Loucy (cell line): ENCODE measurements at regions not wholly inside any gene's neighbourhood (a gene's known extent, or its start where the extent isn't known, plus 50 kb on each side); places are given as distances from the start of the nearest gene placed in this dataset.

ENCODE experiments used
- CTCF ChIP-seq: fragments of 200-600 bp; sonication (generic); conservative IDR thresholded peaks from 2 replicates; pipeline ENCODE4 v1.5.1; 2014; ENCODE audit warnings: mild to moderate bottlenecking, antibody characterized with exemption, low read length
- EZH2phosphoT487 ChIP-seq: fragments of 200-600 bp; IDR thresholded peaks from 2 replicates; pipeline ENCODE4 v1.6.1; 2018; ENCODE audit warnings: antibody characterized with exemption, mild to moderate bottlenecking, moderate library complexity, borderline replicate concordance

GRCh38 chr2:236646871-236647270 is 77.2 kb downstream of the ACKR3 start:
- TF ChIP-seq CTCF: no peak
- TF ChIP-seq EZH2phosphoT487: no peak
